Activated T-helper 2 cell treated with anti-CD3 and anti-CD28 coated beads, Interferon-gamma antibody, Interleukin-2, Interleukin-4, amounts not matched to agents 10 μg/mL and 5 μg/mL and 100 μg/mL, durations not matched to agents 14 hours and 24 hours and 36 hours (primary cell): ENCODE measurements at regions not wholly inside any gene's neighbourhood (a gene's known extent, or its start where the extent isn't known, plus 50 kb on each side); places are given as distances from the start of the nearest gene placed in this dataset.

Source experiments
- DNase-seq: peaks from one replicate; pipeline ENCODE4 v3.0.0; 2021; ENCODE audit warnings: low spot score
- H3K27ac Mint-ChIP-seq: one replicate; pipeline ENCODE4 v1.8.0; 2021; ENCODE audit warnings: mixed read lengths
- H3K27me3 Mint-ChIP-seq: one replicate; pipeline ENCODE4 v1.8.0; 2021; ENCODE audit warnings: low read depth, mixed read lengths
- H3K36me3 Mint-ChIP-seq: one replicate; pipeline ENCODE4 v1.8.0; 2021; ENCODE audit warnings: low read depth, mixed read lengths
- H3K4me1 Mint-ChIP-seq: one replicate; pipeline ENCODE4 v1.8.0; 2021; ENCODE audit warnings: low read depth, mixed read lengths
- H3K4me3 Mint-ChIP-seq: one replicate; pipeline ENCODE4 v1.8.0; 2021; ENCODE audit warnings: low read depth, mild to moderate bottlenecking, moderate library complexity, mixed read lengths
- H3K9me3 Mint-ChIP-seq: one replicate; pipeline ENCODE4 v1.8.0; 2021; ENCODE audit warnings: mixed read lengths
- intact Hi-C: fragments of 100-400 bp; cut with micrococcal nuclease; formaldehyde crosslinking; loops from one replicate; pipeline ENCODE4 v1.15.1; 2023

DNA sequence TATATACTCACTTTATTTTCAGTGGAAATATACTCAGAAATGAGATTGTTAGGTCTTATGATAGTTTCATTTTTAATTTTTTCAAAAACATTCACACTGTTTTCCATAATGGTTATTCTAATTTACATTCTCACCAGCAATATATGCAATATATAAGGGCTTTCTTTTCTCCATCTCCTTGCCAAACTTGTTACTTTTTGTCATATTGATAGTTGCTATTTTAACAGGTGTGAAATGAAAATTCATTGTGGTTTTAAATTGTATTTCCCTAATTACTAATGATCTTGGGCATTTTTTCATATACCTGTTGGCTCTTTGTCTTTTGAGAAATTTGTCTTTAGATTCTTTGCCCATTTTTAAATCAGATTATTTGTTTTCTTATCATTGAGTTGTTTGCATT is 325.2 kb downstream of the DIPK2A start:
- Mint-ChIP-seq H3K4me3 (no peak overlapping the region), H3K27me3 (peaks cover 17% of the 10 kb centered on the region), H3K27ac (no peak overlapping the region), H3K9me3 (peaks cover 6% of the 10 kb centered on the region), H3K4me1 (peaks cover 21% of the 10 kb centered on the region), H3K36me3 (no peaks in the 10 kb centered on the region)
- DNase-seq, result no peak
- intact Hi-C loops, result loop anchor here (5.0 kb wide), 1 partner anchor 325 kb away; the partner anchor contains the start of gene DIPK2A

- DNase-seq, result no peak
- peaks cover 4% of the 10 kb centered on the region for H3K36me3 Mint-ChIP-seq
Measured at GRCh38 chr3:144301863-144302262, 330.2 kb downstream of the DIPK2A start.

GRCh38 chr3:144307951-144308350 is 336.3 kb downstream of the DIPK2A start:
- Mint-ChIP-seq H3K4me1 (no peaks in the 10 kb centered on the region), H3K4me3 (no peak overlapping the region), H3K36me3 (peaks cover 4% of the 10 kb centered on the region), H3K9me3 (peaks cover 3% of the 10 kb centered on the region), H3K27me3 (peaks cover 2% of the 10 kb centered on the region), H3K27ac (no peak overlapping the region)
- intact Hi-C loops, result no loop called here
- DNase-seq, result no peak

More at GRCh38 chr3:144301863-144302262, 330.2 kb downstream of the DIPK2A start:
- Mint-ChIP-seq H3K4me3 (no peak overlapping the region), H3K4me1 (peaks cover 2% of the 10 kb centered on the region), H3K27ac (no peak overlapping the region), H3K27me3 (peaks cover 20% of the 10 kb centered on the region), H3K9me3 (peaks cover 3% of the 10 kb centered on the region)
- intact Hi-C loops, result no loop called here

DNA sequence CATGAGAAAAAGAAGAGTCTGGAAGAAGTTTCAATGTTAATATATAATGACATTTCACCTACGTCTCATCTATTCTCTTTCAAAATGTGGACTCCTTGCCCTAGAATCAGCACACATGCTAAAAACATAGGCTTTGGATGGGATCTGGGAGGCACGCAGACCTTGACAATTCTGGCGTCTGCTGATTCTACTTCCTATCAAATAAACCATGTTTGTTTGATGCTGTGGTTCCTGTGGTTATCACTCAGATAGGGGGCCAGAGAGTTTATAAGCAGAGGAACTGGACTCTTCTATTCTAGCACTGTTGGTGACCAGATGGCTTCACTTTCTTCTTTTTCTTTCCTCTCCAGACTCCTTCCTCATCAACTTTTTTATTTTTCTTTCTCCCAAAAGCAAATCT is 336.8 kb downstream of the DIPK2A start:
- Mint-ChIP-seq H3K4me1 (no peaks in the 10 kb centered on the region), H3K36me3 (peaks cover 4% of the 10 kb centered on the region), H3K27ac (no peak overlapping the region), H3K27me3 (peaks cover 2% of the 10 kb centered on the region), H3K4me3 (no peak overlapping the region), H3K9me3 (peaks cover 3% of the 10 kb centered on the region)
- DNase-seq, result no peak
- intact Hi-C loops, result no loop called here

- peaks cover 2% of the 10 kb centered on the region for H3K27me3 Mint-ChIP-seq
- no peak overlapping the region for H3K27ac Mint-ChIP-seq
- H3K36me3 Mint-ChIP-seq, result no peaks in the 10 kb centered on the region
- intact Hi-C loops, result no loop called here
- H3K4me3 Mint-ChIP-seq, result no peak overlapping the region
- no peak for DNase-seq
- H3K9me3 Mint-ChIP-seq, result no peaks in the 10 kb centered on the region
- no peaks in the 10 kb centered on the region for H3K4me1 Mint-ChIP-seq
Measured at GRCh38 chr3:144312702-144313101, 341.1 kb downstream of the DIPK2A start.

- H3K4me3 Mint-ChIP-seq, result no peak overlapping the region
- intact Hi-C loops, result no loop called here
- no peak overlapping the region for H3K27ac Mint-ChIP-seq
- DNase-seq, result no peak
- no peaks in the 10 kb centered on the region for H3K9me3 Mint-ChIP-seq
- no peaks in the 10 kb centered on the region for H3K36me3 Mint-ChIP-seq
- peaks cover 2% of the 10 kb centered on the region for H3K27me3 Mint-ChIP-seq
- no peaks in the 10 kb centered on the region for H3K4me1 Mint-ChIP-seq
Measured at GRCh38 chr3:144314946-144315345, 343.3 kb downstream of the DIPK2A start.

GRCh38 chr3:144317961-144318360 is 346.3 kb downstream of the DIPK2A start:
- H3K4me3 Mint-ChIP-seq, result no peak overlapping the region
- intact Hi-C loops, result no loop called here
- H3K9me3 Mint-ChIP-seq, result no peaks in the 10 kb centered on the region
- H3K36me3 Mint-ChIP-seq, result no peaks in the 10 kb centered on the region
- no peak overlapping the region for H3K27ac Mint-ChIP-seq
- no peaks in the 10 kb centered on the region for H3K4me1 Mint-ChIP-seq
- DNase-seq, result no peak
- no peaks in the 10 kb centered on the region for H3K27me3 Mint-ChIP-seq

DNA sequence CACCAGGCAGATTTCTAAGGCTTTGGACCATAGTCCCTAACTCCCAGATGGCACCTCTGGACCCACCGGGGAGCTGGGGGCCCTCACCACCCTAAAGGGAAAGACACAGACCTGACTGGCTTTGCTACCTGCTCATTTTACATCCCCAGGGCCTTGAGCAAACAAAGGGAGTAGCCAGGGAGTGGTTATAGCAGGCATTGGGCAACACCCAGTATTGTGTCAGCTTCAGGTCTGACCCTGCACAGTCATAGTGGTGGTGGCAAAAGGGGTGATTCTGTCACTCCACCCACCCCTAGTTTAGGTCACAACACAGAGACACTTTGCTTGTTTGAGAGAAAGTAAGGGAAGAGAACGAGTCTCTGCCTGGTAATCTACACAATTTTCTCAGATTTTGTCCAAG is 352.5 kb downstream of the DIPK2A start:
- Mint-ChIP-seq H3K4me1 (no peaks in the 10 kb centered on the region), H3K4me3 (no peak overlapping the region), H3K27ac (no peak overlapping the region), H3K27me3 (no peaks in the 10 kb centered on the region), H3K36me3 (no peaks in the 10 kb centered on the region), H3K9me3 (no peaks in the 10 kb centered on the region)
- intact Hi-C loops, result no loop called here
- DNase-seq, result no peak

DNA sequence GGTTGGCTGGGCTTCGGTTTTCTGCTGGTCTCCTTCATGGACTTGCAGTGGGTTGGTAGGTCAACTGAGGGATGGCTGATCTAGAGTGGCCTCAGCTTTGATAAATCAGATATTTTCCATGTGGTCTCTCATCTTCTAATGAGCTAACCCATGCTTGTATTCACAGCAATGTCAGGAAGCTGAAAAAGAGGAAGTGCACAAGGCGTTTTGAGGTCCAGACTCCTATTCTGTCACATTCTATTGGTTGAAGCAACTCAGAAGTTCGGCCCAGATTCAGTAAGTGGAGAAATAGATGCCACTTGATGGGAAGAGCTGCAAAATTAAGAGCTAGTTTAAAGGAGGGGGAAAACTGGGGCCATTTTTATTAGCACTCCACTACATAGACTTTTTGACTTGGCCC is 361.2 kb downstream of the DIPK2A start:
- no peaks in the 10 kb centered on the region for H3K4me1 Mint-ChIP-seq
- no peaks in the 10 kb centered on the region for H3K27me3 Mint-ChIP-seq
- H3K36me3 Mint-ChIP-seq, result no peaks in the 10 kb centered on the region
- H3K9me3 Mint-ChIP-seq, result no peaks in the 10 kb centered on the region
- no peak overlapping the region for H3K27ac Mint-ChIP-seq
- intact Hi-C loops, result no loop called here
- H3K4me3 Mint-ChIP-seq, result no peak overlapping the region
- DNase-seq, result no peak

DNA sequence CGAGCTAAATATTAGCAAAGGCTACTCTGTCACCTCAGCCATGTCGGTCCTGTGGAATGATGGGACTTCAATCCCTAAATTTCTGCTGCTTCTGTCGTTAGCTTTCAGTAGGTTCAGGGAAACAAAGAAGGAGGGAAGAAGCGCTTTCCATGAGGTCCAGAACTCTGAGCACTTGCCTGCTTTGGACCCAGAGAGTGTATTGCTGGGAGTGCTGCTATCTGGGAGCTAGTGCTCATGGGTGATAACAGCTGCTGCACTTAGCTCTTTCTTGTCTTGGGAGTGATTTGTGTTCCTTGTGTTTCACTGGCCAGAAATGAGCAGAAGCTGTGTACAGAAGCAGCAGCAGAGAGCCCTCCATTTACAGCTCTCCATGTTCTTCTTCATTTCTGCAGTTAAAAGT is 369.8 kb downstream of the DIPK2A start:
- intact Hi-C loops, result no loop called here
- Mint-ChIP-seq H3K4me3 (no peak overlapping the region), H3K36me3 (no peaks in the 10 kb centered on the region), H3K9me3 (no peaks in the 10 kb centered on the region), H3K27ac (no peak overlapping the region), H3K4me1 (peaks cover 3% of the 10 kb centered on the region), H3K27me3 (peaks cover 2% of the 10 kb centered on the region)
- DNase-seq, result no peak

- Mint-ChIP-seq H3K9me3 (no peaks in the 10 kb centered on the region), H3K27ac (no peak overlapping the region), H3K4me3 (no peak overlapping the region), H3K36me3 (no peaks in the 10 kb centered on the region), H3K27me3 (peaks cover 2% of the 10 kb centered on the region), H3K4me1 (peaks cover 3% of the 10 kb centered on the region)
- intact Hi-C loops, result no loop called here
- no peak for DNase-seq
Measured at GRCh38 chr3:144343343-144343742, 371.7 kb downstream of the DIPK2A start.

- H3K27ac Mint-ChIP-seq, result no peak overlapping the region
- H3K9me3 Mint-ChIP-seq, result no peaks in the 10 kb centered on the region
- no peaks in the 10 kb centered on the region for H3K36me3 Mint-ChIP-seq
- peaks cover 3% of the 10 kb centered on the region for H3K4me1 Mint-ChIP-seq
- no peak overlapping the region for H3K4me3 Mint-ChIP-seq
- intact Hi-C loops, result no loop called here
- no peak for DNase-seq
- peaks cover 2% of the 10 kb centered on the region for H3K27me3 Mint-ChIP-seq
Measured at GRCh38 chr3:144343777-144344176, 372.2 kb downstream of the DIPK2A start.

DNA sequence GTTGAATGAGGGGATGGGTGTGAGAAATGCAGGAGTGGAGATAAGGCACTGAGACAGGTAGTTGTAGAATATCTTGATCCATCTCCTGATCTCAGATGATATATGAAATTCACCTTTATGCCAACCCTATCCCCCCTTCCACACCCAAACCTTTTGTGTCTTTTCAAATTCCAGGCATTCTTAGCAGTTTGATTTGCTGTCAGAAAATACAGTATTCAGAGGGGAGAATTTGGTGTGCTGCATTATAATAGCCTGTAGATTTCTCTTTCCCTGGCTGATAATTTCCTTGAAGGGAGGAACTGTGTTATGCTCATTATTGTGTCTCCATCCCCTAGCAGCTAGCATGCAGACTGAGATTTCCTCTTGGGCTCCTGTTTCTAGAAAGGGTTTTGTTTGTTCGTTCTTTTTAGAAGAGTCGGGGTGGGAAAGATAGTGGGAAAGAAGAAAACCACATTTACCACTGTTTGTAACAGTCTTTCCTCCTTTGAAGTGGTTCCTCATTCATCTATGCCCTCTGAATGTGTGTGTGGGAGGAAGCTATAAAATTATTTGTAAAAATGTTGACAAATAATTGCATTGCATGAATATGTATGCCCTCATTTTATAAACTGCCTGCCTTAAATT is 373.4 kb downstream of the DIPK2A start:
- DNase-seq, result no peak
- no peaks in the 10 kb centered on the region for H3K9me3 Mint-ChIP-seq
- H3K36me3 Mint-ChIP-seq, result no peaks in the 10 kb centered on the region
- H3K27ac Mint-ChIP-seq, result no peak overlapping the region
- no peak overlapping the region for H3K4me3 Mint-ChIP-seq
- H3K4me1 Mint-ChIP-seq, result peaks cover 3% of the 10 kb centered on the region
- intact Hi-C loops, result no loop called here
- peaks cover 2% of the 10 kb centered on the region for H3K27me3 Mint-ChIP-seq

GRCh38 chr3:144350125-144350524 is 378.5 kb downstream of the DIPK2A start:
- no peaks in the 10 kb centered on the region for H3K36me3 Mint-ChIP-seq
- no peaks in the 10 kb centered on the region for H3K9me3 Mint-ChIP-seq
- H3K4me1 Mint-ChIP-seq, result peaks cover 1% of the 10 kb centered on the region
- intact Hi-C loops, result no loop called here
- no peak overlapping the region for H3K27ac Mint-ChIP-seq
- DNase-seq, result no peak
- no peak overlapping the region for H3K4me3 Mint-ChIP-seq
- no peaks in the 10 kb centered on the region for H3K27me3 Mint-ChIP-seq
